Ramos (cell line): ENCODE measurements at regions not wholly inside any gene's neighbourhood (a gene's known extent, or its start where the extent isn't known, plus 50 kb on each side); places are given as distances from the start of the nearest gene placed in this dataset.
"Not testable (repeated sequence)": the region's sequence is repeated elsewhere in the genome, so short reads cannot be mapped to it uniquely, and the experiment has no call there.

Source experiments
- in situ Hi-C: fragments of 300-500 bp; cut with MboI; formaldehyde crosslinking; loops from one replicate; pipeline ENCODE4 v1.14.3; 2022; ENCODE audit warnings: low sequenced_read_pairs; ENCODE audit not compliant: unreplicated experiment

- in situ Hi-C loops, result no loop called here
Measured at GRCh38 chr3:177487635-177488186, 290.4 kb upstream of the TBL1XR1 start.

- in situ Hi-C loops, result no loop called here
Measured at GRCh38 chr3:177488740-177489139, 291.5 kb upstream of the TBL1XR1 start.

- in situ Hi-C loops, result no loop called here
Measured at GRCh38 chr3:177490626-177491025, 293.3 kb upstream of the TBL1XR1 start.

- in situ Hi-C loops, result no loop called here
Measured at GRCh38 chr3:177491296-177492032, 294.2 kb upstream of the TBL1XR1 start.

GRCh38 chr3:177493091-177493490, 295.8 kb upstream of the TBL1XR1 start:
- in situ Hi-C loops, result no loop called here

GRCh38 chr3:177494216-177494615, 296.9 kb upstream of the TBL1XR1 start:
- in situ Hi-C loops, result no loop called here

GRCh38 chr3:177495566-177495965, 298.3 kb upstream of the TBL1XR1 start:
- in situ Hi-C loops, result no loop called here

- in situ Hi-C loops, result no loop called here
Measured at GRCh38 chr3:177498037-177498857, 301.0 kb upstream of the TBL1XR1 start.

GRCh38 chr3:177499039-177499438, 301.8 kb upstream of the TBL1XR1 start:
- in situ Hi-C loops, result not testable (repeated sequence)

- in situ Hi-C loops, result no loop called here
Measured at GRCh38 chr3:177499779-177500423, 302.6 kb upstream of the TBL1XR1 start.

- in situ Hi-C loops, result no loop called here
Measured at GRCh38 chr3:177510693-177511216, 313.5 kb upstream of the TBL1XR1 start.

- in situ Hi-C loops, result no loop called here
Measured at GRCh38 chr3:177512945-177513814, 315.9 kb upstream of the TBL1XR1 start.

- in situ Hi-C loops, result no loop called here
Measured at GRCh38 chr3:177513815-177514610, 316.7 kb upstream of the TBL1XR1 start.

- in situ Hi-C loops, result no loop called here
Measured at GRCh38 chr3:177514611-177515499, 317.6 kb upstream of the TBL1XR1 start.

GRCh38 chr3:177515786-177516157, 318.5 kb upstream of the TBL1XR1 start:
- in situ Hi-C loops, result no loop called here

- in situ Hi-C loops, result no loop called here
Measured at GRCh38 chr3:177516158-177517011, 319.1 kb upstream of the TBL1XR1 start.

GRCh38 chr3:177517906-177518305, 320.6 kb upstream of the TBL1XR1 start:
- in situ Hi-C loops, result no loop called here
